ENCODE measurements at regions not wholly inside any gene's neighbourhood (a gene's known extent, or its start where the extent isn't known, plus 50 kb on each side); places are given as distances from the start of the nearest gene placed in this dataset.

- no peak for TF ChIP-seq CTCF (conservative IDR thresholded peaks at IDR 0.05)
- H2BK5ac ChIP-seq (ENCODE audit: insufficient read length, low read length), result no peak overlapping the region
- no CpG with 5 or more reads among the region's 1 CpG for WGBS (ENCODE audit: extremely low coverage, insufficient read length, low lambda C conversion rate)
- no peak overlapping the region for H3K18ac ChIP-seq (ENCODE audit: insufficient read length, low read depth, low read length)
- no peak overlapping the region for H3K9ac ChIP-seq (ENCODE audit: extremely low read depth, insufficient read length, low read length)
- H4K91ac ChIP-seq (ENCODE audit: insufficient read length, low read depth, low read length), result no peak overlapping the region
- no peak overlapping the region for H2BK12ac ChIP-seq (ENCODE audit: insufficient read length, low read depth, low read length)
- no peak overlapping the region for H2AFZ ChIP-seq (ENCODE audit: low read length)
- no peak overlapping the region for H3K4ac ChIP-seq (ENCODE audit: low read depth, low read length)
- Mint-ChIP-seq H3K4me3 (no peak overlapping the region), H3K27me3 (ENCODE audit: low read depth) (no peaks in the 10 kb centered on the region), H3K36me3 (ENCODE audit: insufficient read depth in 1 of 3, low read depth in 3 of 3) (0 out of 7 replicates have a peak, but pooled peaks cover 0 to 3% (median 0%) of the 10 kb centered on the region in 3 experiments), H3K27ac (no peak overlapping the region), H3K9me3 (peaks cover 0 to 3% of the 10 kb centered on the region in 2 experiments; a peak in 1 of 5 replicates), H3K4me1 (peaks cover 11 to 13% of the 10 kb centered on the region in 2 experiments)
- H4K5ac ChIP-seq (ENCODE audit: insufficient read length, low read depth, low read length), result no peak overlapping the region
- H3K79me2 ChIP-seq (ENCODE audit: insufficient read depth, low read length), result no peaks in the 10 kb centered on the region
- no peaks in the 10 kb centered on the region for H3K27me3 ChIP-seq (ENCODE audit: insufficient read depth, low read length)
- H3K4me2 ChIP-seq (ENCODE audit: insufficient read depth, insufficient read length, low read length), result no peak overlapping the region
- no peak overlapping the region for H3K27ac ChIP-seq (ENCODE audit: insufficient read length, low read depth, low read length)
- no peak overlapping the region for H2BK20ac ChIP-seq (ENCODE audit: low read depth, low read length, poor library complexity, severe bottlenecking)
- DNase-seq, result no peak
- H3K23me2 ChIP-seq (ENCODE audit: insufficient read length, low read depth, low read length, poor library complexity, severe bottlenecking), result no peaks in the 10 kb centered on the region
- no peaks in the 10 kb centered on the region for H3K79me1 ChIP-seq (ENCODE audit: insufficient read depth, low read depth, low read length, poor library complexity, severe bottlenecking)
- no peaks in the 10 kb centered on the region for H3K9me3 ChIP-seq (ENCODE audit: control insufficient read depth, low read depth, low read length)
- no peak overlapping the region for H3T11ph ChIP-seq (ENCODE audit: low read length)
- peaks cover 5% of the 10 kb centered on the region; the same call in 1 of the 2 replicates for H3K4me1 ChIP-seq (ENCODE audit: insufficient read depth, low read length)
- H2AK5ac ChIP-seq (ENCODE audit: insufficient read length, low read length), result no peak overlapping the region
- H4K20me1 ChIP-seq (ENCODE audit: control insufficient read depth, insufficient read depth, insufficient read length), result no peaks in the 10 kb centered on the region
- H2BK120ac ChIP-seq (ENCODE audit: low read depth, low read length, poor library complexity, severe bottlenecking), result no peak overlapping the region
- H3K14ac ChIP-seq (ENCODE audit: insufficient read depth, low read length), result no peak overlapping the region
- no peak overlapping the region for H3K23ac ChIP-seq (ENCODE audit: insufficient read length, low read depth, low read length)
- no peak overlapping the region for H3K56ac ChIP-seq (ENCODE audit: insufficient read length, low read depth, low read length)
- H2BK15ac ChIP-seq (ENCODE audit: low read depth, low read length), result no peak overlapping the region
- H4K8ac ChIP-seq (replicated peaks; ENCODE audit: insufficient read length, low read depth, low read length), result no peak overlapping the region
Observed at GRCh38 chr10:52469970-52470705, 156.1 kb downstream of the DKK1 start.
